ENCODE measurements at regions not wholly inside any gene's neighbourhood (a gene's known extent, or its start where the extent isn't known, plus 50 kb on each side); places are given as distances from the start of the nearest gene placed in this dataset.

- Histone ChIP-seq H2BK15ac (ENCODE audit: low read depth, low read length) (no peak overlapping the region), H3K9me3 (ENCODE audit: control insufficient read depth, insufficient read depth, low read length) (no peaks in the 10 kb centered on the region), H3K27ac (ENCODE audit: insufficient read depth, low read length) (no peak overlapping the region), H3K9ac (ENCODE audit: low read depth, low read length) (no peak overlapping the region), H3K36me3 (ENCODE audit: control insufficient read depth, insufficient read depth, low read length) (no peaks in the 10 kb centered on the region), H3K4me3 (ENCODE audit: insufficient read depth, low read depth, low read length) (no peak overlapping the region), H3K4me1 (ENCODE audit: control insufficient read depth, insufficient read depth, low read length) (peaks cover 1% of the 10 kb centered on the region), H3K9me1 (ENCODE audit: insufficient read depth, low read length) (peaks cover 5% of the 10 kb centered on the region), H4K91ac (ENCODE audit: insufficient read depth, low read depth, low read length) (no peak overlapping the region), H4K8ac (ENCODE audit: low read depth in 2 of 2, low read length in 2 of 2) (no peak overlapping the region), H2BK120ac (ENCODE audit: low read depth, low read length) (no peak overlapping the region), H2BK5ac (ENCODE audit: low read depth, low read length, poor library complexity, severe bottlenecking) (no peak overlapping the region), H4K20me1 (ENCODE audit: insufficient read depth, low read length) (no peaks in the 10 kb centered on the region), H3K4me2 (ENCODE audit: low read depth, low read length) (no peak overlapping the region), H4K5ac (ENCODE audit: low read depth, low read length) (no peak overlapping the region), H3K79me1 (ENCODE audit: low read depth in 1 of 2, low read length in 2 of 2) (no peaks in the 10 kb centered on the region), H3K56ac (ENCODE audit: extremely low read depth, insufficient read depth, low read length) (no peak overlapping the region), H3K4ac (ENCODE audit: low read depth, low read length) (no peak overlapping the region), H2AK9ac (replicated peaks; ENCODE audit: low read depth, low read length, poor library complexity) (no peak overlapping the region), H3K23ac (ENCODE audit: low read depth, low read length) (no peak overlapping the region), H3K18ac (ENCODE audit: low read depth, low read length) (no peak overlapping the region), H2AFZ (replicated peaks; ENCODE audit: low read length, poor library complexity) (no peak overlapping the region), H2AK5ac (ENCODE audit: low read depth, low read length) (no peak overlapping the region), H3K27me3 (ENCODE audit: control insufficient read depth, insufficient read depth, low read length) (no peaks in the 10 kb centered on the region), H2BK20ac (ENCODE audit: low read depth, low read length) (no peak overlapping the region), H3K14ac (replicated peaks; ENCODE audit: low read depth, low read length) (no peak overlapping the region)
- intact Hi-C loops (cut with micrococcal nuclease) (no loop called here), in situ Hi-C loops (cut with MboI; ENCODE audit: low sequenced_read_pairs) (no loop called here), dilution Hi-C loops (cut with HindIII; ENCODE audit: low sequenced_read_pairs, unreplicated experiment) (no loop called here)
- TF ChIP-seq MAFK (IDR thresholded peaks at IDR 0.05; ENCODE audit: low read depth, low read length) (no peak), SMC3 (IDR thresholded peaks at IDR 0.05; ENCODE audit: low read depth, low read length) (no peak), USF2 (IDR thresholded peaks at IDR 0.05; ENCODE audit: low read depth, low read length) (no peak), BHLHE40 (IDR thresholded peaks at IDR 0.05; ENCODE audit: low read depth, low read length) (no peak), RCOR1 (IDR thresholded peaks at IDR 0.05; ENCODE audit: insufficient replicate concordance, low read length) (no peak), NFE2L2 (IDR thresholded peaks at IDR 0.05; ENCODE audit: low read depth, low read length) (no peak), CEBPB (IDR thresholded peaks at IDR 0.05; ENCODE audit: low read depth, low read length) (no peak), FOS (IDR thresholded peaks at IDR 0.05; ENCODE audit: low read depth, low read length) (no peak), MXI1 (IDR thresholded peaks at IDR 0.05; ENCODE audit: borderline replicate concordance, low read depth, low read length) (no peak), POLR2A (IDR thresholded peaks at IDR 0.05; ENCODE audit: low read depth, low read length) (no peak), MAZ (IDR thresholded peaks at IDR 0.05; ENCODE audit: borderline replicate concordance, low read depth, low read length) (no peak), CTCF (conservative IDR thresholded peaks at IDR 0.05; ENCODE audit: low read depth, low read length) (no peak), RFX5 (IDR thresholded peaks at IDR 0.05; ENCODE audit: low read depth, low read length) (no peak), ELK1 (IDR thresholded peaks at IDR 0.05; ENCODE audit: borderline replicate concordance, low read depth, low read length) (no peak), RAD21 (IDR thresholded peaks at IDR 0.05; ENCODE audit: low read length) (no peak), CHD1 (IDR thresholded peaks at IDR 0.05; ENCODE audit: low read depth, low read length) (no peak)
- no TSS peak for BruUV-seq (replicated peaks)
- ChIA-PET POLR2A (ENCODE audit: unreplicated experiment) (no interaction called here), CTCF (no interaction called here)
- 80% methylated on average over 1 of the region's 2 CpGs; no CpG with 5 or more reads in 1 of the 2 experiments for WGBS, 2 experiments (ENCODE audit: extremely low coverage in 2 of 2, insufficient read length in 1 of 2)
- ATAC-seq (ENCODE audit: low read depth) (no peak), DNase-seq (no peak)
Measured at GRCh38 chr5:148903587-148903986, 77.2 kb downstream of the ADRB2 start.

All from IMR-90 (cell line).